ENCODE measurements at regions not wholly inside any gene's neighbourhood (a gene's known extent, or its start where the extent isn't known, plus 50 kb on each side); places are given as distances from the start of the nearest gene placed in this dataset.

DNA sequence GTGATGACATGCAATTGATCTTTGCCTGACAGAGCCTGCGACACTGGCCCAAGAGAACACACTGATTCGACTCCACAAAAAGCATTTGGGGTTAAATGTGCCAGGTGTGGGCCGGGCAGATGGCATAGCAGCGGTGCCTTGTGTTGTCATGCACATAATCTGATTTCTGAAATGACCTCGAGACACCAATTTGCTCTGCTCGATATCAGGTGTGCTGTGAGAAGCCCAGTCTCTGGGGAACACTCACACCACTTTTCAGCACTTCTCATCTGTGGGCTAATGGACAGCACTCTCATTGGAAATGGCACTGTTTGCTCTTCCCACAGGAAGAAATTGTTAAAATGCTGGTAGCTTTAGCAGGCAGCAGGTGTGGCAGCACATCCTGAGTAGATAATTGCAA lies 738.3 kb upstream of the TENM3 start:
- TF ChIP-seq CTCF (IDR thresholded peaks at IDR 0.05 in 4 of 5, conservative IDR thresholded peaks at IDR 0.05 in 1 of 5) (no peak), POLR2A (IDR thresholded peaks at IDR 0.05) (no peak)

All from gastrocnemius medialis (tissue), 4 donors.